ENCODE measurements at regions not wholly inside any gene's neighbourhood (a gene's known extent, or its start where the extent isn't known, plus 50 kb on each side); places are given as distances from the start of the nearest gene placed in this dataset.

- no peak for DNase-seq (ENCODE audit: low spot score)
Observed at GRCh38 chr3:98962189-98962930, 60.9 kb upstream of the DCBLD2 start.

GRCh38 chr3:98961161-98962155 is 60.0 kb upstream of the DCBLD2 start:
- no peak for DNase-seq (ENCODE audit: low spot score)

DNA sequence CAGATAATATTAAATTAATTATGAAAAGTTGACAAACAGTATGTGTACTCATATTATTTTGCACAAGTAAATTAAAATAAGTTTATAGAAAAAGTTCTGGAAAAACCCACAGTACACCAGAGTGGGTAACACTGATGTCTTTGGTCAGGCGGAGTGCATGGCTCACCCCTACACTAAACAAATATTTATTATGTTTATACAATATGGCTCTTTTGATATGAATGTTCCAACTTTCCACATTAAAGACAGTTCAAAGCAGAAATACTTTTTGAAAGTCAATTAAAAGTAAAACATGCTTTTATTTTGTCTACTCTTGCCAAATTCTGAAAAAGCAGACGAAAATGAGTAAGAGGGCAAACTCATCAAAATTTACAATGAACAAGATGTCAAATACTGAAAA is 56.2 kb upstream of the DCBLD2 start:
- DNase-seq (ENCODE audit: low spot score), result no peak

GRCh38 chr3:98956008-98956407 is 54.5 kb upstream of the DCBLD2 start:
- DNase-seq (ENCODE audit: low spot score), result no peak

- DNase-seq (ENCODE audit: low spot score), result no peak
Observed at GRCh38 chr3:98954791-98955604, 53.5 kb upstream of the DCBLD2 start.

DNA sequence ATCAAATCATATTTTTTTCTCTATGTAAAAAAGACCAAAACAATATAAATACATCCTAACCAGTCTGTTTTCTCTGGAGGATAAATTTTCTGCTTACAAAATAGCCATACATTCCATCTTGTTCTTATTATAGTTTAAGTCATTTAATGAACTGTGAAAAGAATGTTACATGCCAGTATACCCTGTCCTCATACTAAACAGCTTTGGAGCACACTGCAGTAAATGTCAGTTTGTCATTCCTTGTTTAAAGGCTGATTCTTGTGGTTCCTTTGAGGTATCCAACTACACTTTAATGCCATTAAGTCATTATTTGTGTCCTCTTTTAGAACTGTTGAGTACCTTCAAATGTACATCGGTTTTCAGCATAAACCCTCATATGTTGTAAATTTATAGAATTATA is 52.7 kb upstream of the DCBLD2 start:
- no peak for DNase-seq (ENCODE audit: low spot score)

DNA sequence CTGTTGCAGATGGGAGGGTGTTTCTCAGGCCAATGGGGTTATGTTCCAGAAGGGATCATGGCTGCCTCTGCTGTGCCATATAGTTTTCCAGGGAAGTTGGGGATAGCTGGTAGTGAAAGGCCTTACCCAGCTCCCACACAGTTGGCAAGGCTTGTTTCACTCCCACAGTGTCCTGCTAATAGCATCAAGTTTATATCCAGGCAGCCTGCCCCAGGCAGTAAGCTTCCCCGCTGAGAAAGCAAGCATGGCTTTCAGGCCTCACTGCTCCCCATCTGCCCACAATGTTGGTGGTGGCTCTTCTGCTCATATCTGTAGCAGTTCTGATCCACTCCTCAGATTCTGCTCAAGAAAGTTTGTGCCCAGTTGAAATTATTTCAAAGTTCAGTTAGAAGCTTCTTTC is 50.9 kb upstream of the DCBLD2 start:
- no peak for DNase-seq (ENCODE audit: low spot score)
